HL-60 (cell line): ENCODE measurements at regions not wholly inside any gene's neighbourhood (a gene's known extent, or its start where the extent isn't known, plus 50 kb on each side); places are given as distances from the start of the nearest gene placed in this dataset.

Experiments used
- DNase-seq, 2 experiments: peaks; one replicate each; pipeline ENCODE4 v3.0.0-alpha.2; 2010 to 2020; ENCODE audit warnings: low read depth in 1 of 2, low spot score in 1 of 2
- H3K27ac ChIP-seq: fragments of 250-450 bp; sonication (Bioruptor Pico); replicated peaks from 2 replicates; pipeline ENCODE4 v1.5.1; 2020; ENCODE audit warnings: mild to moderate bottlenecking, moderate library complexity
- H3K27me3 ChIP-seq: fragments of 250-450 bp; sonication (Bioruptor Pico); 2 replicates; pipeline ENCODE4 v1.5.1; 2021; ENCODE audit warnings: mild to moderate bottlenecking, moderate library complexity; ENCODE audit not compliant: insufficient read depth, poor library complexity, severe bottlenecking
- H3K4me3 ChIP-seq: replicated peaks from 2 replicates; pipeline ENCODE4 v1.5.1; 2011; ENCODE audit warnings: mild to moderate bottlenecking, control low read depth, low read length; ENCODE audit not compliant: insufficient read depth
- GABPA ChIP-seq: IDR thresholded peaks from 2 replicates; pipeline ENCODE4 v1.6.1; 2012; ENCODE audit warnings: low read depth
- POLR2AphosphoS5 ChIP-seq: IDR thresholded peaks from 2 replicates; pipeline ENCODE4 v1.6.1; 2012; ENCODE audit warnings: low read depth
- REST ChIP-seq: IDR thresholded peaks from 2 replicates; pipeline ENCODE4 v1.6.1; 2012; ENCODE audit warnings: low read depth; ENCODE audit not compliant: insufficient replicate concordance
- SPI1 ChIP-seq: IDR thresholded peaks from 2 replicates; pipeline ENCODE4 v1.6.1; 2012; ENCODE audit warnings: low read depth, mild to moderate bottlenecking, borderline replicate concordance
- TF ChIP-seq, protein P1 (sequence below): IDR thresholded peaks from one replicate; pipeline ENCODE4 v1.5.1; 2011; ENCODE audit warnings: low read length, control low read depth, inconsistent platforms; ENCODE audit not compliant: insufficient read depth

DNA sequence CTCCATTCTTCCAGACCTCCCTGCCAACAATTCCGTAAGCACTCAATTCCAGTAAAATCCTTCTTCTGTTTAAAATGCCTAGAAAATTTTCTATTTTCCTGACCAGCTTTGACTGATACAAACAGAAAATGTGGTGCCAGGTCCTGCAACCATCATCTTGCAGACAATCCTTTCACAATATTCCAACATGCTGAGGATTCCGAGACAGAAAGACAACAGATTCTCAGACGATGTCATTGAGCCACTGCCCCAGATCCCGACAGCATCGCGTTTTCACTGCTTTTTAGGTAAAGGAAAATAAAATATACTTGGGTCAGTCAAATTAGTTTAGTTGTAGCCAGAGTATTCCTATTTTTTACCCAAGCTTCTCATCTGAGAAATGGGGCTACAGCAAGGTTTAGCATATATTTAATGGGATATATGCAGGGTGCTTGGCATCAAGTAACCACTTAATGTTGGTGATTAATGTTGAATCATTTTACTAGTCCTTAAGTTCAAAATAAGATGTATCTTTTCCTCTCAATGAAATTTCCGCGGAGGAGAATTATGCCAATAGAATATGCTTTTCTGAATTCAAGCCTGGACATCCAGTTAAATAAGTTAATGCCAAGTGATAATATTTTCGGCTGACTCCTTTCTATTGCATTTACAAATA is 866.6 kb downstream of the SLC4A3 start:
- H3K27ac ChIP-seq, result no peak overlapping the region
- H3K27me3 ChIP-seq, result no peaks in the 10 kb centered on the region
- TF ChIP-seq, protein P1, sequence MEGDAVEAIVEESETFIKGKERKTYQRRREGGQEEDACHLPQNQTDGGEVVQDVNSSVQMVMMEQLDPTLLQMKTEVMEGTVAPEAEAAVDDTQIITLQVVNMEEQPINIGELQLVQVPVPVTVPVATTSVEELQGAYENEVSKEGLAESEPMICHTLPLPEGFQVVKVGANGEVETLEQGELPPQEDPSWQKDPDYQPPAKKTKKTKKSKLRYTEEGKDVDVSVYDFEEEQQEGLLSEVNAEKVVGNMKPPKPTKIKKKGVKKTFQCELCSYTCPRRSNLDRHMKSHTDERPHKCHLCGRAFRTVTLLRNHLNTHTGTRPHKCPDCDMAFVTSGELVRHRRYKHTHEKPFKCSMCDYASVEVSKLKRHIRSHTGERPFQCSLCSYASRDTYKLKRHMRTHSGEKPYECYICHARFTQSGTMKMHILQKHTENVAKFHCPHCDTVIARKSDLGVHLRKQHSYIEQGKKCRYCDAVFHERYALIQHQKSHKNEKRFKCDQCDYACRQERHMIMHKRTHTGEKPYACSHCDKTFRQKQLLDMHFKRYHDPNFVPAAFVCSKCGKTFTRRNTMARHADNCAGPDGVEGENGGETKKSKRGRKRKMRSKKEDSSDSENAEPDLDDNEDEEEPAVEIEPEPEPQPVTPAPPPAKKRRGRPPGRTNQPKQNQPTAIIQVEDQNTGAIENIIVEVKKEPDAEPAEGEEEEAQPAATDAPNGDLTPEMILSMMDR, result no peak
- no peak for TF ChIP-seq REST
- TF ChIP-seq GABPA, result no peak
- no peak for TF ChIP-seq POLR2AphosphoS5
- no peak for TF ChIP-seq SPI1
- H3K4me3 ChIP-seq, result no peak overlapping the region
- no peak for DNase-seq

DNA sequence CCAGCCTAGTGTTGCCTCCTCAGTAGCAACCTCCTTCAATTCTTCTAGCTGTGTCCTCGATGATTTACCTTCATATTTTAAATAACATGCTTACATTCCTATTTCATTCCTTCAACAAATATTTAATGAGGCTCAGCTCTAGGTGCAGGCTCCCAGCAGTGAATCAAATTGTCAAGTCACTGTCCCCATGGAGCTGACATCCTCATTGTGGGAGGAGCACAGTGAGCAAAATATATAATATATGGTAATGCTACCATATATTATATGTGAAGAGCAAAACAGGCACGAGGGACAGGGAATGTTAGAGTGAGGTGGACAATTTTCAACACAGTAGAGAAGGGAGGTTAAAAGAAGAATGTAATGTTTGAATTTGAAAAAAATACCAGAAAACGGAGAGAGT is 869.1 kb downstream of the SLC4A3 start:
- H3K27me3 ChIP-seq, result no peaks in the 10 kb centered on the region
- TF ChIP-seq, protein P1, result no peak
- TF ChIP-seq SPI1, result no peak
- no peak for TF ChIP-seq REST
- TF ChIP-seq GABPA, result no peak
- no peak for TF ChIP-seq POLR2AphosphoS5
- H3K4me3 ChIP-seq, result no peak overlapping the region
- no peak overlapping the region for H3K27ac ChIP-seq
- no peak for DNase-seq

GRCh38 chr2:220499225-220499624 is 871.8 kb downstream of the SLC4A3 start:
- Histone ChIP-seq H3K27ac (no peak overlapping the region), H3K4me3 (no peak overlapping the region), H3K27me3 (no peaks in the 10 kb centered on the region)
- no peak for DNase-seq
- TF ChIP-seq GABPA (no peak), SPI1 (no peak), REST (no peak), POLR2AphosphoS5 (no peak)
- TF ChIP-seq, protein P1, result no peak
